ENCODE measurements at regions not wholly inside any gene's neighbourhood (a gene's known extent, or its start where the extent isn't known, plus 50 kb on each side); places are given as distances from the start of the nearest gene placed in this dataset.
"Not testable (repeated sequence)": the region's sequence is repeated elsewhere in the genome, so short reads cannot be mapped to it uniquely, and the experiment has no call there.

DNA sequence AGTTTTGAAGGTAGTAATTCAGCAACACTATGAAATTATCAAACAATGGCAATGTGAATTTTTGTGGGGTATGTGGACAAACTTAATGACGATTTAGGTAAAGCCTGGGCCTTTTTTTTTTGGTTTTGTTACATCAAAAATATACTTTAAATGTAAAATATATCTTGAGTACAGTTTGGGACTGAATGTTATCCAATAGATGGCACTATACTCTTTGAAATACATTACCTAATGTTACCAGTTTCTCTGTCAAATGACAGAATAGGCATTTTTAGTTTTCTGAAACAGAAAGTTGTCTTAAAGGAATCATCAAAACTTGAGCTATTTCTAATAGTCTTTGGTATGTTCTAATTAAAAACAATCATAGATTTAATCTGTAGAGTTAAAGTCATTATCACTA, 1651.9 kb downstream of the C4orf33 start:
- Mint-ChIP-seq H3K4me3 (ENCODE audit: unreplicated experiment) (no peak overlapping the region), H3K27ac (ENCODE audit: unreplicated experiment) (no peak overlapping the region), H3K4me1 (ENCODE audit: low read depth, unreplicated experiment) (no peaks in the 10 kb centered on the region), H3K36me3 (ENCODE audit: insufficient read depth, unreplicated experiment) (no peaks in the 10 kb centered on the region), H3K9me3 (ENCODE audit: unreplicated experiment) (no peaks in the 10 kb centered on the region), H3K27me3 (ENCODE audit: insufficient read depth, unreplicated experiment) (no peaks in the 10 kb centered on the region)
- H3K4me3 ChIP-seq (ENCODE audit: low read depth, low read length) = no peak overlapping the region
- ChIA-PET CTCF (no interaction called here), POLR2A (no interaction called here)
- TF ChIP-seq CTCF (IDR thresholded peaks at IDR 0.05; ENCODE audit: insufficient read depth in 1 of 2, low read depth in 1 of 2, low read length in 1 of 2, severe bottlenecking in 1 of 2, unreplicated experiment in 1 of 2) = peak in 1 of 2 experiments; percentile 9
- H3K27me3 ChIP-seq (replicated peaks; ENCODE audit: control insufficient read depth, insufficient read depth, low read length) = no peaks in the 10 kb centered on the region
- no TSS peak for BruUV-seq (replicated peaks)
- H3K4me1 ChIP-seq = no peaks in the 10 kb centered on the region
- intact Hi-C loops (cut with micrococcal nuclease; ENCODE audit: unreplicated experiment) = loop anchor here (1.0 to 10.0 kb wide), 2 partner anchors 60 to 183 kb away; no protein-coding TSS in a partner anchor
- H3K36me3 ChIP-seq (ENCODE audit: control insufficient read depth, insufficient read depth, low read length) = no peaks in the 10 kb centered on the region
- no peak for DNase-seq
- H3K9me3 ChIP-seq = no peaks in the 10 kb centered on the region

DNA sequence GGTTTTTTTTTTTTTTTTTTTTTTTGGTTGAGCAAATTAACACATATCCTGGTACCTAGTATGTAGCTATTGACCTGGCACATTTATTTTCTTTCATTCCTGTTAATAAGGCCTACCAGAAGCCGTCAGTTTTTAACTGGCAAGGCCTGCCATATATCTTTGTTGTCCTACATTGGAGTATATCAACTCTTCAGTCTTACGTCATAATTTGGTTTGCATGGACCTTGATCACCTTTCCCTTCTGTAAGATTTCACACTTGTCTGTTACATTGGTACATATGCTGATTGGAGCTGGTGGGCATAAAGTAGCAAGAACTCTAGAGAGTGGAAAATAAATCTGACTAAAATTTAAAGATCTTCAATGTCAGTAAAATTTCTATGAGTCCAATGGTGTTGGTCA, 1658.0 kb downstream of the C4orf33 start:
- TF ChIP-seq CTCF (IDR thresholded peaks at IDR 0.05; ENCODE audit: insufficient read depth in 1 of 2, low read depth in 1 of 2, low read length in 1 of 2, severe bottlenecking in 1 of 2, unreplicated experiment in 1 of 2) = no peak
- CTCF ChIA-PET = no interaction called here
- Mint-ChIP-seq H3K27me3 (ENCODE audit: insufficient read depth, unreplicated experiment) (no peaks in the 10 kb centered on the region), H3K4me3 (ENCODE audit: unreplicated experiment) (no peak overlapping the region), H3K27ac (ENCODE audit: unreplicated experiment) (no peak overlapping the region), H3K36me3 (ENCODE audit: insufficient read depth, unreplicated experiment) (no peaks in the 10 kb centered on the region), H3K9me3 (ENCODE audit: unreplicated experiment) (no peaks in the 10 kb centered on the region), H3K4me1 (ENCODE audit: low read depth, unreplicated experiment) (no peaks in the 10 kb centered on the region)
- Histone ChIP-seq H3K36me3 (ENCODE audit: control insufficient read depth, insufficient read depth, low read length) (no peaks in the 10 kb centered on the region), H3K9me3 (no peaks in the 10 kb centered on the region), H3K27me3 (replicated peaks; ENCODE audit: control insufficient read depth, insufficient read depth, low read length) (no peaks in the 10 kb centered on the region), H3K4me1 (no peaks in the 10 kb centered on the region), H3K4me3 (ENCODE audit: low read depth, low read length) (no peak overlapping the region)
- BruUV-seq (replicated peaks) = no TSS peak
- POLR2A ChIA-PET = no interaction called here
- no peak for DNase-seq
- intact Hi-C loops (cut with micrococcal nuclease; ENCODE audit: unreplicated experiment) = no loop called here

GRCh38 chr4:130760246-130760645, 1664.3 kb downstream of the C4orf33 start:
- no peaks in the 10 kb centered on the region for H3K36me3 Mint-ChIP-seq (ENCODE audit: insufficient read depth, unreplicated experiment)
- H3K4me3 ChIP-seq (ENCODE audit: low read depth, low read length) = no peak overlapping the region
- H3K27me3 ChIP-seq (replicated peaks; ENCODE audit: control insufficient read depth, insufficient read depth, low read length) = no peaks in the 10 kb centered on the region
- ChIA-PET POLR2A (no interaction called here), CTCF (no interaction called here)
- TF ChIP-seq CTCF (IDR thresholded peaks at IDR 0.05; ENCODE audit: insufficient read depth in 1 of 2, low read depth in 1 of 2, low read length in 1 of 2, severe bottlenecking in 1 of 2, unreplicated experiment in 1 of 2) = no peak
- no peak for DNase-seq
- H3K4me1 ChIP-seq = no peaks in the 10 kb centered on the region
- no peaks in the 10 kb centered on the region for H3K9me3 ChIP-seq
- no peak overlapping the region for H3K4me3 Mint-ChIP-seq (ENCODE audit: unreplicated experiment)
- no TSS peak for BruUV-seq (replicated peaks)
- H3K36me3 ChIP-seq (ENCODE audit: control insufficient read depth, insufficient read depth, low read length) = no peaks in the 10 kb centered on the region
- H3K4me1 Mint-ChIP-seq (ENCODE audit: low read depth, unreplicated experiment) = no peaks in the 10 kb centered on the region
- no peaks in the 10 kb centered on the region for H3K27me3 Mint-ChIP-seq (ENCODE audit: insufficient read depth, unreplicated experiment)
- no peak overlapping the region for H3K27ac Mint-ChIP-seq (ENCODE audit: unreplicated experiment)
- intact Hi-C loops (cut with micrococcal nuclease; ENCODE audit: unreplicated experiment) = no loop called here
- no peaks in the 10 kb centered on the region for H3K9me3 Mint-ChIP-seq (ENCODE audit: unreplicated experiment)

- intact Hi-C loops (cut with micrococcal nuclease; ENCODE audit: unreplicated experiment); DNase-seq; H3K9me3 Mint-ChIP-seq (ENCODE audit: unreplicated experiment); H3K36me3 ChIP-seq (ENCODE audit: control insufficient read depth, insufficient read depth, low read length); H3K36me3 Mint-ChIP-seq (ENCODE audit: insufficient read depth, unreplicated experiment); H3K27me3 Mint-ChIP-seq (ENCODE audit: insufficient read depth, unreplicated experiment); H3K4me3 Mint-ChIP-seq (ENCODE audit: unreplicated experiment); H3K4me3 ChIP-seq (ENCODE audit: low read depth, low read length); H3K4me1 ChIP-seq; H3K27me3 ChIP-seq (replicated peaks; ENCODE audit: control insufficient read depth, insufficient read depth, low read length); H3K4me1 Mint-ChIP-seq (ENCODE audit: low read depth, unreplicated experiment); CTCF ChIA-PET; POLR2A ChIA-PET; H3K9me3 ChIP-seq; H3K27ac Mint-ChIP-seq (ENCODE audit: unreplicated experiment); BruUV-seq (replicated peaks): not testable (repeated sequence)
These were observed 1671.4 kb downstream of the C4orf33 start for GRCh38 chr4:130767384-130767783.

GRCh38 chr4:130772966-130773365, 1677.0 kb downstream of the C4orf33 start:
- H3K4me3 Mint-ChIP-seq (ENCODE audit: unreplicated experiment); intact Hi-C loops (cut with micrococcal nuclease; ENCODE audit: unreplicated experiment); H3K4me3 ChIP-seq (ENCODE audit: low read depth, low read length); H3K4me1 Mint-ChIP-seq (ENCODE audit: low read depth, unreplicated experiment); DNase-seq; POLR2A ChIA-PET; H3K27me3 Mint-ChIP-seq (ENCODE audit: insufficient read depth, unreplicated experiment); H3K36me3 Mint-ChIP-seq (ENCODE audit: insufficient read depth, unreplicated experiment); H3K9me3 ChIP-seq; H3K4me1 ChIP-seq; CTCF ChIA-PET; H3K9me3 Mint-ChIP-seq (ENCODE audit: unreplicated experiment); H3K36me3 ChIP-seq (ENCODE audit: control insufficient read depth, insufficient read depth, low read length); BruUV-seq (replicated peaks); H3K27me3 ChIP-seq (replicated peaks; ENCODE audit: control insufficient read depth, insufficient read depth, low read length); H3K27ac Mint-ChIP-seq (ENCODE audit: unreplicated experiment): not testable (repeated sequence)

All from Caco-2 (cell line).